Liver (tissue), 8 donors: ENCODE measurements at regions not wholly inside any gene's neighbourhood (a gene's known extent, or its start where the extent isn't known, plus 50 kb on each side); places are given as distances from the start of the nearest gene placed in this dataset.

ENCODE experiments used
- DNase-seq: peaks from one replicate; pipeline ENCODE4 v3.0.0-alpha.2; 2017; ENCODE audit warnings: low spot score
- H3K27ac ChIP-seq, 2 donors: one replicate each; pipeline ENCODE4 v1.7.0; 2013; ENCODE audit warnings: inconsistent platforms in 2 of 2, low read length in 2 of 2, control low read depth in 1 of 2, low read depth in 1 of 2, mild to moderate bottlenecking in 1 of 2
- H3K27me3 ChIP-seq, 4 donors: one replicate each; pipeline versions ENCODE4 v1.6.1 to v1.7.0; 2013; ENCODE audit warnings: low read length in 3 of 4, inconsistent platforms in 1 of 4, mild to moderate bottlenecking in 1 of 4, moderate library complexity in 1 of 4; ENCODE audit not compliant: control insufficient read depth in 4 of 4, insufficient read depth in 4 of 4
- H3K36me3 ChIP-seq, 4 donors: one replicate each; pipeline versions ENCODE4 v1.6.1 to v1.7.0; 2013; ENCODE audit warnings: low read length in 3 of 4, mild to moderate bottlenecking in 3 of 4, low read depth in 1 of 4, moderate library complexity in 1 of 4; ENCODE audit not compliant: control insufficient read depth in 4 of 4, insufficient read depth in 3 of 4
- H3K4me1 ChIP-seq, 4 donors: one replicate each; pipeline versions ENCODE4 v1.6.1 to v1.7.0; 2013; ENCODE audit warnings: low read length in 3 of 4, mild to moderate bottlenecking in 3 of 4, moderate library complexity in 1 of 4; ENCODE audit not compliant: control insufficient read depth in 4 of 4, insufficient read depth in 4 of 4
- H3K4me3 ChIP-seq, 3 donors: one replicate each; pipeline versions ENCODE4 v1.6.1 to v1.7.0; 2013; ENCODE audit warnings: low read length in 3 of 3, control low read depth in 1 of 3, low read depth in 1 of 3, mild to moderate bottlenecking in 1 of 3
- H3K9ac ChIP-seq, 2 donors: one replicate each; pipeline ENCODE4 v1.7.0; 2013; ENCODE audit warnings: low read length in 2 of 2, mild to moderate bottlenecking in 2 of 2, moderate library complexity in 2 of 2, control low read depth in 1 of 2, low read depth in 1 of 2
- H3K9me3 ChIP-seq, 4 donors: one replicate each; pipeline versions ENCODE4 v1.6.1 to v1.7.0; 2013; ENCODE audit warnings: low read length in 3 of 4; ENCODE audit not compliant: control insufficient read depth in 4 of 4
- EGR1 ChIP-seq, 2 donors: IDR thresholded peaks; 2 replicates each; pipeline ENCODE4 v1.6.1; 2016 to 2018; ENCODE audit warnings: antibody characterized with exemption in 2 of 2, low read depth in 2 of 2
- FOXA1 ChIP-seq: IDR thresholded peaks from 2 replicates; pipeline ENCODE4 v1.6.1; 2016; ENCODE audit warnings: antibody characterized with exemption
- FOXA2 ChIP-seq: IDR thresholded peaks from 2 replicates; pipeline ENCODE4 v1.6.1; 2016; ENCODE audit warnings: antibody characterized with exemption
- GABPA ChIP-seq, 2 donors: IDR thresholded peaks in 1 of 2; conservative IDR thresholded peaks in 1 of 2; 2 replicates each; pipeline ENCODE4 v1.6.1; 2016; ENCODE audit warnings: antibody characterized with exemption in 2 of 2, mild to moderate bottlenecking in 1 of 2, moderate library complexity in 1 of 2
- HNF4A ChIP-seq, 2 donors: conservative IDR thresholded peaks; 2 replicates each; pipeline ENCODE4 v1.6.1; 2016; ENCODE audit warnings: antibody characterized with exemption in 2 of 2, mild to moderate bottlenecking in 2 of 2
- HNF4G ChIP-seq: IDR thresholded peaks from 2 replicates; pipeline ENCODE4 v1.6.1; 2016; ENCODE audit warnings: antibody characterized with exemption
- JUND ChIP-seq, 2 donors: IDR thresholded peaks; 2 replicates each; pipeline ENCODE4 v1.6.1; 2016; ENCODE audit warnings: antibody characterized with exemption in 2 of 2
- NR2F2 ChIP-seq: IDR thresholded peaks from 2 replicates; pipeline ENCODE4 v1.6.1; 2016; ENCODE audit warnings: antibody characterized with exemption
- RAD21 ChIP-seq, 2 donors: IDR thresholded peaks; 2 replicates each; pipeline ENCODE4 v1.6.1; 2016; ENCODE audit warnings: antibody characterized with exemption in 2 of 2, mild to moderate bottlenecking in 2 of 2
- RXRA ChIP-seq, 2 donors: IDR thresholded peaks; 2 replicates each; pipeline ENCODE4 v1.6.1; 2017 to 2018; ENCODE audit warnings: antibody characterized with exemption in 2 of 2, mild to moderate bottlenecking in 1 of 2
- SP1 ChIP-seq: IDR thresholded peaks from 2 replicates; pipeline ENCODE4 v1.6.1; 2018; ENCODE audit warnings: antibody characterized with exemption, mild to moderate bottlenecking
- TAF1 ChIP-seq: conservative IDR thresholded peaks from 2 replicates; pipeline ENCODE4 v1.6.1; 2016; ENCODE audit warnings: antibody characterized with exemption, mild to moderate bottlenecking
- WGBS: extraction: QIAGEN DNeasy Blood & Tissue Kit; methylation state at CpG from one replicate; pipeline ENCODE4 v1.1.7; 2013; 5-methylcytosine and 5-hydroxymethylcytosine counted together
- TF ChIP-seq, protein P1 (sequence below): IDR thresholded peaks from 2 replicates; pipeline ENCODE4 v1.6.1; 2016; ENCODE audit warnings: antibody characterized with exemption
- TF ChIP-seq, protein P2 (sequence below): fragments of 150-350 bp; IDR thresholded peaks from 2 replicates; pipeline ENCODE4 v1.5.1; 2017; ENCODE audit warnings: improper control_type of control experiment, low read depth, low read length; ENCODE audit not compliant: missing input control
- TF ChIP-seq, protein P3 (sequence below): IDR thresholded peaks from 2 replicates; pipeline ENCODE4 v1.6.1; 2016; ENCODE audit warnings: antibody characterized with exemption, mild to moderate bottlenecking
- TF ChIP-seq, protein P4 (sequence below): IDR thresholded peaks from 2 replicates; pipeline ENCODE4 v1.6.1; 2016; ENCODE audit warnings: antibody characterized with exemption
- TF ChIP-seq, protein P5 (sequence below): IDR thresholded peaks from 2 replicates; pipeline ENCODE4 v1.6.1; 2016; ENCODE audit warnings: antibody characterized with exemption
- donor health status: healthy.
- donor health status: healthy.
- donor health status: healthy.
- donor health status: healthy.
- donor health status: healthy.

DNA sequence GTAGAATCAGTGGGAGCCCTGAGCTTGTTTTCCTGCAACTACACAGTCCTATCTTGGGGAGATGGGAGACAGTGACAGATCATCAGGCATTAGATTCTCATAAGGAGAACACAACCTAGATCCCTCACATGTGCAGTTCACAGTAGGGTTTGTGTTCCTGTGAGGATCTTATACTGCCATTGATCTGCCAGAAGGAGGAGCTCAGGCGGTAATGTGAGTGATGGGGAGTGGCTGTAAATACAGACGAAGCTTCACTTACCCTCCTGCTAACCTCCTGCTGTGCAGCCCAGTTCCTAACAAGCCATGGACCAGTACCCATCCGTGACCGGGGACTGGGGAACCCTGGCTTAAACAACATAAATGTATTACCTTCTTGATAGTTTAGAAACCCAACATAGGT is 1034.1 kb downstream of the BCL11B start:
- no peak for DNase-seq
- WGBS, result 72% methylated on average over 4 of the region's 4 CpGs
- Histone ChIP-seq H3K27ac (no peak overlapping the region), H3K9me3 (no peaks in the 10 kb centered on the region), H3K27me3 (peaks cover 0 to 3% (median 0%) of the 10 kb centered on the region in 4 donors), H3K4me1 (no peaks in the 10 kb centered on the region), H3K9ac (no peak overlapping the region), H3K4me3 (no peak overlapping the region), H3K36me3 (no peaks in the 10 kb centered on the region)
- no peak for TF ChIP-seq JUND (IDR thresholded peaks at IDR 0.05)
- TF ChIP-seq, protein P1, sequence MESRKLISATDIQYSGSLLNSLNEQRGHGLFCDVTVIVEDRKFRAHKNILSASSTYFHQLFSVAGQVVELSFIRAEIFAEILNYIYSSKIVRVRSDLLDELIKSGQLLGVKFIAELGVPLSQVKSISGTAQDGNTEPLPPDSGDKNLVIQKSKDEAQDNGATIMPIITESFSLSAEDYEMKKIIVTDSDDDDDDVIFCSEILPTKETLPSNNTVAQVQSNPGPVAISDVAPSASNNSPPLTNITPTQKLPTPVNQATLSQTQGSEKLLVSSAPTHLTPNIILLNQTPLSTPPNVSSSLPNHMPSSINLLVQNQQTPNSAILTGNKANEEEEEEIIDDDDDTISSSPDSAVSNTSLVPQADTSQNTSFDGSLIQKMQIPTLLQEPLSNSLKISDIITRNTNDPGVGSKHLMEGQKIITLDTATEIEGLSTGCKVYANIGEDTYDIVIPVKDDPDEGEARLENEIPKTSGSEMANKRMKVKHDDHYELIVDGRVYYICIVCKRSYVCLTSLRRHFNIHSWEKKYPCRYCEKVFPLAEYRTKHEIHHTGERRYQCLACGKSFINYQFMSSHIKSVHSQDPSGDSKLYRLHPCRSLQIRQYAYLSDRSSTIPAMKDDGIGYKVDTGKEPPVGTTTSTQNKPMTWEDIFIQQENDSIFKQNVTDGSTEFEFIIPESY, result no peak
- no peak for TF ChIP-seq RXRA (IDR thresholded peaks at IDR 0.05)
- no peak for TF ChIP-seq HNF4A (conservative IDR thresholded peaks at IDR 0.05)
- no peak for TF ChIP-seq NR2F2
- no peak for TF ChIP-seq FOXA2
- TF ChIP-seq, protein P2, sequence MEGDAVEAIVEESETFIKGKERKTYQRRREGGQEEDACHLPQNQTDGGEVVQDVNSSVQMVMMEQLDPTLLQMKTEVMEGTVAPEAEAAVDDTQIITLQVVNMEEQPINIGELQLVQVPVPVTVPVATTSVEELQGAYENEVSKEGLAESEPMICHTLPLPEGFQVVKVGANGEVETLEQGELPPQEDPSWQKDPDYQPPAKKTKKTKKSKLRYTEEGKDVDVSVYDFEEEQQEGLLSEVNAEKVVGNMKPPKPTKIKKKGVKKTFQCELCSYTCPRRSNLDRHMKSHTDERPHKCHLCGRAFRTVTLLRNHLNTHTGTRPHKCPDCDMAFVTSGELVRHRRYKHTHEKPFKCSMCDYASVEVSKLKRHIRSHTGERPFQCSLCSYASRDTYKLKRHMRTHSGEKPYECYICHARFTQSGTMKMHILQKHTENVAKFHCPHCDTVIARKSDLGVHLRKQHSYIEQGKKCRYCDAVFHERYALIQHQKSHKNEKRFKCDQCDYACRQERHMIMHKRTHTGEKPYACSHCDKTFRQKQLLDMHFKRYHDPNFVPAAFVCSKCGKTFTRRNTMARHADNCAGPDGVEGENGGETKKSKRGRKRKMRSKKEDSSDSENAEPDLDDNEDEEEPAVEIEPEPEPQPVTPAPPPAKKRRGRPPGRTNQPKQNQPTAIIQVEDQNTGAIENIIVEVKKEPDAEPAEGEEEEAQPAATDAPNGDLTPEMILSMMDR, result no peak

DNA sequence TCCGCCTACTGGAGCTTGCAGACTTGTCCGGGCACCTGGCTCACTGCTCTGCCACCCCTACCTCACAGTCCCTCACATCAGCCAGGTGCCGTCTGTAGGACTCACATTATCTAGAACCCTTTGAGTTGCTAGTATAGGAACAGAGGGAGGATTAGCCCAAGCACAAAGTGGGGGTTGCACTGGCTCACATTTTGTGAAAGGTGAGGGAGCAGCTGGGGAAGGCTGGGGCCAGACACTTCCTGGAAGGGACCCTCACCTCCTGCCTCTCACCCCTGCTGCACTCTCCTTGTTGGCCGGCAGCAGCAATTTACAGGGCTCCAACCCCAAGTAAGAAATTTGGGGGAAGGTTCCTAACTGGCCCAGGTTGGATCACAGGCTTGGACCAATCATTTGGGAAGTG is 1031.6 kb downstream of the BCL11B start:
- Histone ChIP-seq H3K9me3 (no peaks in the 10 kb centered on the region), H3K9ac (no peak overlapping the region), H3K36me3 (no peaks in the 10 kb centered on the region), H3K27me3 (peaks cover 0 to 4% (median 1%) of the 10 kb centered on the region in 4 donors), H3K27ac (no peak overlapping the region), H3K4me1 (no peaks in the 10 kb centered on the region), H3K4me3 (no peak overlapping the region)
- WGBS, result 83% methylated on average over 4 of the region's 4 CpGs
- no peak for DNase-seq
- TF ChIP-seq, protein P3, sequence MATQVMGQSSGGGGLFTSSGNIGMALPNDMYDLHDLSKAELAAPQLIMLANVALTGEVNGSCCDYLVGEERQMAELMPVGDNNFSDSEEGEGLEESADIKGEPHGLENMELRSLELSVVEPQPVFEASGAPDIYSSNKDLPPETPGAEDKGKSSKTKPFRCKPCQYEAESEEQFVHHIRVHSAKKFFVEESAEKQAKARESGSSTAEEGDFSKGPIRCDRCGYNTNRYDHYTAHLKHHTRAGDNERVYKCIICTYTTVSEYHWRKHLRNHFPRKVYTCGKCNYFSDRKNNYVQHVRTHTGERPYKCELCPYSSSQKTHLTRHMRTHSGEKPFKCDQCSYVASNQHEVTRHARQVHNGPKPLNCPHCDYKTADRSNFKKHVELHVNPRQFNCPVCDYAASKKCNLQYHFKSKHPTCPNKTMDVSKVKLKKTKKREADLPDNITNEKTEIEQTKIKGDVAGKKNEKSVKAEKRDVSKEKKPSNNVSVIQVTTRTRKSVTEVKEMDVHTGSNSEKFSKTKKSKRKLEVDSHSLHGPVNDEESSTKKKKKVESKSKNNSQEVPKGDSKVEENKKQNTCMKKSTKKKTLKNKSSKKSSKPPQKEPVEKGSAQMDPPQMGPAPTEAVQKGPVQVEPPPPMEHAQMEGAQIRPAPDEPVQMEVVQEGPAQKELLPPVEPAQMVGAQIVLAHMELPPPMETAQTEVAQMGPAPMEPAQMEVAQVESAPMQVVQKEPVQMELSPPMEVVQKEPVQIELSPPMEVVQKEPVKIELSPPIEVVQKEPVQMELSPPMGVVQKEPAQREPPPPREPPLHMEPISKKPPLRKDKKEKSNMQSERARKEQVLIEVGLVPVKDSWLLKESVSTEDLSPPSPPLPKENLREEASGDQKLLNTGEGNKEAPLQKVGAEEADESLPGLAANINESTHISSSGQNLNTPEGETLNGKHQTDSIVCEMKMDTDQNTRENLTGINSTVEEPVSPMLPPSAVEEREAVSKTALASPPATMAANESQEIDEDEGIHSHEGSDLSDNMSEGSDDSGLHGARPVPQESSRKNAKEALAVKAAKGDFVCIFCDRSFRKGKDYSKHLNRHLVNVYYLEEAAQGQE, result no peak
- TF ChIP-seq NR2F2, result no peak
- TF ChIP-seq RXRA (IDR thresholded peaks at IDR 0.05), result no peak
- TF ChIP-seq, protein P1, result no peak
- no peak for TF ChIP-seq TAF1
- no peak for TF ChIP-seq RAD21 (IDR thresholded peaks at IDR 0.05)
- no peak for TF ChIP-seq EGR1 (IDR thresholded peaks at IDR 0.05; ENCODE audit: low read depth in 2 of 2)
- TF ChIP-seq HNF4G, result no peak
- no peak for TF ChIP-seq HNF4A (conservative IDR thresholded peaks at IDR 0.05)
- TF ChIP-seq FOXA1, result no peak
- TF ChIP-seq, protein P4, sequence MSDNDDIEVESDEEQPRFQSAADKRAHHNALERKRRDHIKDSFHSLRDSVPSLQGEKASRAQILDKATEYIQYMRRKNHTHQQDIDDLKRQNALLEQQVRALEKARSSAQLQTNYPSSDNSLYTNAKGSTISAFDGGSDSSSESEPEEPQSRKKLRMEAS, result no peak
- TF ChIP-seq, protein P5, sequence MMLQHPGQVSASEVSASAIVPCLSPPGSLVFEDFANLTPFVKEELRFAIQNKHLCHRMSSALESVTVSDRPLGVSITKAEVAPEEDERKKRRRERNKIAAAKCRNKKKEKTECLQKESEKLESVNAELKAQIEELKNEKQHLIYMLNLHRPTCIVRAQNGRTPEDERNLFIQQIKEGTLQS, result no peak
- TF ChIP-seq SP1, result no peak
- no peak for TF ChIP-seq GABPA (IDR thresholded peaks at IDR 0.05 in 1 of 2, conservative IDR thresholded peaks at IDR 0.05 in 1 of 2)
- no peak for TF ChIP-seq JUND (IDR thresholded peaks at IDR 0.05)
